HG02840 (cell line): ENCODE measurements at regions not wholly inside any gene's neighbourhood (a gene's known extent, or its start where the extent isn't known, plus 50 kb on each side); places are given as distances from the start of the nearest gene placed in this dataset.
"Not testable (repeated sequence)": the region's sequence is repeated elsewhere in the genome, so short reads cannot be mapped to it uniquely, and the experiment has no call there.

Experiments used
- ATAC-seq: cut with Tn5 transposase; IDR thresholded peaks from one replicate; pipeline ENCODE4 v1.9.1; 2021; ENCODE audit warnings: mild to moderate bottlenecking, moderate library complexity, moderate number of reproducible peaks; ENCODE audit not compliant: unreplicated experiment, low FRiP score

- ATAC-seq = no peak
Observed at GRCh38 chr7:92982928-92983327, 134.9 kb downstream of the SAMD9 start.

GRCh38 chr7:92976931-92977330, 140.6 kb upstream of the CDK6 start:
- ATAC-seq = no peak

GRCh38 chr7:92973974-92974373, 137.6 kb upstream of the CDK6 start:
- ATAC-seq = no peak

GRCh38 chr7:92973293-92973731, 136.9 kb upstream of the CDK6 start:
- no peak for ATAC-seq

- ATAC-seq = no peak
Observed at GRCh38 chr7:92972441-92972840, 136.1 kb upstream of the CDK6 start.

- ATAC-seq = no peak
Observed at GRCh38 chr7:92969061-92969460, 132.7 kb upstream of the CDK6 start.

GRCh38 chr7:92968502-92968901, 132.1 kb upstream of the CDK6 start:
- ATAC-seq = no peak

- ATAC-seq = no peak
Observed at GRCh38 chr7:92967238-92967637, 130.9 kb upstream of the CDK6 start.

- no peak for ATAC-seq
Observed at GRCh38 chr7:92964141-92964540, 127.8 kb upstream of the CDK6 start.

GRCh38 chr7:92963566-92963965, 127.2 kb upstream of the CDK6 start:
- no peak for ATAC-seq

- no peak for ATAC-seq
Observed at GRCh38 chr7:92961961-92962360, 125.6 kb upstream of the CDK6 start.

- no peak for ATAC-seq
Observed at GRCh38 chr7:92956575-92956974, 120.2 kb upstream of the CDK6 start.

GRCh38 chr7:92955081-92955480, 118.7 kb upstream of the CDK6 start:
- ATAC-seq = no peak

GRCh38 chr7:92953657-92954056, 117.3 kb upstream of the CDK6 start:
- ATAC-seq = no peak

GRCh38 chr7:92949748-92950147, 113.4 kb upstream of the CDK6 start:
- no peak for ATAC-seq

- no peak for ATAC-seq
Observed at GRCh38 chr7:92945840-92946239, 109.5 kb upstream of the CDK6 start.

GRCh38 chr7:92944633-92945032, 108.3 kb upstream of the CDK6 start:
- ATAC-seq = no peak

- ATAC-seq = not testable (repeated sequence)
Observed at GRCh38 chr7:92942706-92943105, 106.3 kb upstream of the CDK6 start.

- no peak for ATAC-seq
Observed at GRCh38 chr7:92939666-92940360, 103.4 kb upstream of the CDK6 start.

GRCh38 chr7:92934096-92934495, 97.7 kb upstream of the CDK6 start:
- no peak for ATAC-seq

- no peak for ATAC-seq
Observed at GRCh38 chr7:92932450-92932849, 96.1 kb upstream of the CDK6 start.

GRCh38 chr7:92930404-92930803, 94.0 kb upstream of the CDK6 start:
- no peak for ATAC-seq

GRCh38 chr7:92926697-92927044, 90.3 kb upstream of the CDK6 start:
- no peak for ATAC-seq
